HepG2 (cell line): ENCODE measurements at regions not wholly inside any gene's neighbourhood (a gene's known extent, or its start where the extent isn't known, plus 50 kb on each side); places are given as distances from the start of the nearest gene placed in this dataset.

Source experiments
- ATAC-seq: fragments of 200-7000 bp; cut with Tn5 transposase; 3 replicates; pipeline ENCODE4 v1.9.1; 2020; ENCODE audit warnings: mild to moderate bottlenecking, moderate library complexity
- BruUV-seq: library from RNA; stranded (reverse); fragments of 400-500 nt; replicated peaks from 2 replicates; lab custom pipeline; 2021; lab: Mats Ljungman, UMichigan
- CTCF ChIA-PET: fragments of 300-600 bp; formaldehyde crosslinking; extraction: SDS; loops from one replicate; lab custom pipeline; 2021; ENCODE audit warnings: low total read pairs, inconsistent platforms, low intra/inter-chr PET ratio; lab: Yijun Ruan, JAX
- POLR2A ChIA-PET: fragments of 350-600 bp; sonication (Branson Sonifier 250); formaldehyde crosslinking; loops from one replicate; lab custom pipeline; 2020; ENCODE audit warnings: antibody characterized with exemption, inconsistent platforms; lab: Yijun Ruan, JAX
- DNase-seq: peaks from one replicate; pipeline ENCODE4 v3.0.0-alpha.2; 2015; ENCODE audit warnings: low spot score
- FAIRE-seq: peaks from 3 replicates; lab custom pipeline; 2011; peaks lifted over from hg19 to GRCh38; lab: Jason Lieb, UNC
- H2AFZ ChIP-seq: one replicate; pipeline ENCODE4 v1.6.1; 2011; ENCODE audit warnings: low read length, inconsistent platforms
- H3K27ac ChIP-seq: fragments of 300-600 bp; 3 replicates; pipeline ENCODE4 v1.8.0; 2011; ENCODE audit warnings: mixed run types, mild to moderate bottlenecking, mixed read lengths, low read length, inconsistent platforms; ENCODE audit not compliant: insufficient read depth; ENCODE audit errors: extremely low read length
- H3K27me3 ChIP-seq, 2 experiments: fragments of 200-600 bp in 1 of 2; 2 replicates in 1 of 2; 3 replicates in 1 of 2; pipeline versions ENCODE4 v1.6.0 to v1.8.0; 2011; ENCODE audit warnings: low read length in 2 of 2, mild to moderate bottlenecking in 2 of 2, moderate library complexity in 2 of 2, inconsistent platforms in 1 of 2; ENCODE audit not compliant: insufficient read depth in 2 of 2, control insufficient read depth in 1 of 2
- H3K36me3 ChIP-seq, 2 experiments: fragments of 200-600 bp in 1 of 2; replicated peaks in 1 of 2; 2 replicates in 1 of 2; 3 replicates in 1 of 2; pipeline versions ENCODE4 v1.5.1 to v1.8.0; 2011; ENCODE audit warnings: low read length in 2 of 2, inconsistent platforms in 1 of 2; ENCODE audit not compliant: insufficient read depth in 2 of 2, control insufficient read depth in 1 of 2
- H3K4me1 ChIP-seq: 2 replicates; pipeline ENCODE4 v1.5.1; 2012; ENCODE audit warnings: low read length, inconsistent platforms; ENCODE audit not compliant: insufficient read depth
- H3K4me2 ChIP-seq: 2 replicates; pipeline ENCODE4 v1.6.0; 2011; ENCODE audit warnings: low read depth, low read length, inconsistent platforms
- H3K4me3 ChIP-seq, 3 experiments: fragments of 200-600 bp in 1 of 3; sonication (generic), shearing (Covaris generic) in 1 of 3; replicated peaks in 1 of 3; 2 replicates each; pipeline ENCODE4 v1.5.1; 2011 to 2016; ENCODE audit warnings: low read length in 3 of 3, inconsistent platforms in 2 of 3, low read depth in 2 of 3, mild to moderate bottlenecking in 2 of 3, control low read depth in 1 of 3, mixed read lengths in 1 of 3; ENCODE audit not compliant: insufficient read depth in 1 of 3
- H3K79me2 ChIP-seq: one replicate; pipeline ENCODE4 v1.6.1; 2011; ENCODE audit warnings: low read length, inconsistent platforms; ENCODE audit not compliant: insufficient read depth
- H3K9ac ChIP-seq: 2 replicates; pipeline ENCODE4 v1.6.0; 2011; ENCODE audit warnings: mild to moderate bottlenecking, low read depth, low read length, inconsistent platforms; ENCODE audit not compliant: insufficient read depth
- H3K9me3 ChIP-seq: 2 replicates; pipeline ENCODE4 v1.5.1; 2012; ENCODE audit warnings: mild to moderate bottlenecking, low read length
- H4K20me1 ChIP-seq: 2 replicates; pipeline ENCODE4 v1.6.0; 2011; ENCODE audit warnings: inconsistent platforms, mild to moderate bottlenecking, low read length, moderate library complexity; ENCODE audit not compliant: insufficient read depth
- CEBPB ChIP-seq: IDR thresholded peaks from 2 replicates; pipeline ENCODE4 v1.6.1; 2011; ENCODE audit warnings: low read depth, low read length, improper control_type of control experiment, borderline replicate concordance
- CHD4 ChIP-seq: fragments of 200-600 bp; sonication (generic); IDR thresholded peaks from 2 replicates; pipeline ENCODE4 v1.7.0; 2017; ENCODE audit warnings: mild to moderate bottlenecking, low read length, borderline replicate concordance
- DMTF1 ChIP-seq: sonication (generic); formaldehyde crosslinking; IDR thresholded peaks from 2 replicates; pipeline ENCODE4 v1.4.0; 2020; ENCODE audit warnings: mild to moderate bottlenecking, missing genetic modification reagents
- MBD4 ChIP-seq: IDR thresholded peaks from 2 replicates; pipeline ENCODE4 v1.6.1; 2012; ENCODE audit warnings: low read length, inconsistent platforms, borderline replicate concordance
- MYNN ChIP-seq: sonication (generic); formaldehyde crosslinking; IDR thresholded peaks from 2 replicates; pipeline ENCODE4 v1.4.0; 2020; ENCODE audit warnings: mild to moderate bottlenecking, low read depth, missing genetic modification reagents
- NKX3-1 ChIP-seq: sonication (generic); formaldehyde crosslinking; IDR thresholded peaks from 2 replicates; pipeline ENCODE4 v1.5.0; 2020; ENCODE audit warnings: missing genetic modification reagents
- PHF20 ChIP-seq: sonication (generic); formaldehyde crosslinking; IDR thresholded peaks from 2 replicates; pipeline ENCODE4 v1.5.0; 2020; ENCODE audit warnings: mild to moderate bottlenecking, missing genetic modification reagents
- RBAK ChIP-seq: sonication (generic); formaldehyde crosslinking; IDR thresholded peaks from 2 replicates; pipeline ENCODE4 v1.5.1; 2020; ENCODE audit warnings: mild to moderate bottlenecking, missing genetic modification reagents
- SMARCC2 ChIP-seq: fragments of 450-650 bp; IDR thresholded peaks from 2 replicates; pipeline ENCODE4 v1.6.1; 2017; ENCODE audit warnings: antibody characterized with exemption, mild to moderate bottlenecking
- ZNF770 ChIP-seq: sonication (generic); formaldehyde crosslinking; IDR thresholded peaks from 2 replicates; pipeline ENCODE4 v1.5.0; 2020; ENCODE audit warnings: mild to moderate bottlenecking, missing genetic modification reagents
- WGBS: methylation state at CpG from one replicate; pipeline ENCODE4 v1.1.6; 2017; ENCODE audit warnings: low lambda C conversion rate; 5-methylcytosine and 5-hydroxymethylcytosine counted together
- in situ Hi-C: cut with HindIII; loops from 2 replicates; pipeline ENCODE4 v1.10.0; 2017; ENCODE audit warnings: low pct_unique_long_range_greater_than_20kb; ENCODE audit not compliant: extremely low pct_ligation_motif_present
- intact Hi-C: fragments of 100-400 bp; cut with micrococcal nuclease; formaldehyde crosslinking; loops from one replicate; pipeline ENCODE4 v1.10.0; 2022; ENCODE audit not compliant: unreplicated experiment
- TF ChIP-seq, protein P1 (sequence below): sonication (generic); formaldehyde crosslinking; IDR thresholded peaks from 2 replicates; pipeline ENCODE4 v1.4.0; 2020; ENCODE audit warnings: missing genetic modification reagents
- TF ChIP-seq, protein P2 (sequence below): sonication (generic); formaldehyde crosslinking; IDR thresholded peaks from 2 replicates; pipeline ENCODE4 v1.5.0; 2020; ENCODE audit warnings: missing genetic modification reagents

DNA sequence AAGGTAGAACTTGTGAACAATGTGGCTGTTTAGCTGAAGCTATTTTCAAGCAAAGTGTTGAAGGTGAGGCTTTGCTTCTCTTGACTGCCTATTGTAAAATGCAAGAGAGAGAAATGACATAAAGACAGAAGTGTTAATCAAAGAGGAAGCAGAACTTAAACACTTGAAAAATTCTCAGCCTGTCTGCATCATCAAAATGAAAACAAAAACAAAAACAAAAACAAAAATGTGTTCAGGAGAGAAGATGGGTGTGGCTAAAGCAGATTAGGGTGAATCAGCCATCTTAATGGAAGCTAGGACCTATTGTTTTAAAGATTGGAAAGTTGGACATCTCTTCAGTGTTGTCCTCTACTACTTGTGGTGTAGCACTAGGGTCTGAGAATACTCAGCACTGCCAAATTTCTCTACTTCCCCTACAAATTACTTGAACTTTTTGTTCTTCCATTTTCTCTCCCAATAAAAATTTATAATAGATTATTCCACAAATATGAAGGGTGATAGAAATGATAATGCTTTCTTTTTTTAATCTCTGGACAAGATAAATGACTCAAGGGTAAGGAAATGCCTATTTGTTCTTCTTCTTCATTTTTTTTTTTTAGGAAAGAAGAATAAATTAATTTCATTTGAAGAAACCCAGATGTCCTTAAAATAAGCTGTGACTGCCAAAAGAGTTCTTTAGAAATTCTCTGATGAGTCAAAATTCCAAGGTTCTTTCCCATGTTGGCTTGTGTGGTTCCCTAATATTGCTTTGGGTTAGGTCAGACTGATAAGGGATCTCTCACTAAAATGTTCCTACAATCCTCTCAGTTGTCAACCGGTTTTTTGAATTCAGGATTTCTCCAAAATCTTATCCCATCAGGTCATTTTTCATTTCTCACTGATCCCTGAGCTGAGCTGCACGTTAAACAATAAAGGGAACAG, 571.2 kb upstream of the ZEB2 start:
- Histone ChIP-seq H3K36me3 (no peaks in the 10 kb centered on the region), H3K9me3 (no peaks in the 10 kb centered on the region), H3K4me3 (no peak overlapping the region), H3K27ac (no peak overlapping the region), H3K4me2 (no peak overlapping the region), H3K4me1 (no peaks in the 10 kb centered on the region), H3K9ac (no peak overlapping the region), H3K27me3 (no peaks in the 10 kb centered on the region), H2AFZ (no peak overlapping the region), H3K79me2 (no peaks in the 10 kb centered on the region), H4K20me1 (no peaks in the 10 kb centered on the region)
- no peak for DNase-seq
- ChIA-PET POLR2A (no interaction called here), CTCF (no interaction called here)
- intact Hi-C loops, result no loop called here
- no TSS peak for BruUV-seq
- no peak for FAIRE-seq
- in situ Hi-C loops, result no loop called here
- TF ChIP-seq SMARCC2, result no peak
- TF ChIP-seq CHD4, result no peak
- no peak for TF ChIP-seq CEBPB
- no peak for TF ChIP-seq MYNN (CRISPR knock-in tag)
- TF ChIP-seq DMTF1 (CRISPR knock-in tag), result no peak
- TF ChIP-seq, protein P1, sequence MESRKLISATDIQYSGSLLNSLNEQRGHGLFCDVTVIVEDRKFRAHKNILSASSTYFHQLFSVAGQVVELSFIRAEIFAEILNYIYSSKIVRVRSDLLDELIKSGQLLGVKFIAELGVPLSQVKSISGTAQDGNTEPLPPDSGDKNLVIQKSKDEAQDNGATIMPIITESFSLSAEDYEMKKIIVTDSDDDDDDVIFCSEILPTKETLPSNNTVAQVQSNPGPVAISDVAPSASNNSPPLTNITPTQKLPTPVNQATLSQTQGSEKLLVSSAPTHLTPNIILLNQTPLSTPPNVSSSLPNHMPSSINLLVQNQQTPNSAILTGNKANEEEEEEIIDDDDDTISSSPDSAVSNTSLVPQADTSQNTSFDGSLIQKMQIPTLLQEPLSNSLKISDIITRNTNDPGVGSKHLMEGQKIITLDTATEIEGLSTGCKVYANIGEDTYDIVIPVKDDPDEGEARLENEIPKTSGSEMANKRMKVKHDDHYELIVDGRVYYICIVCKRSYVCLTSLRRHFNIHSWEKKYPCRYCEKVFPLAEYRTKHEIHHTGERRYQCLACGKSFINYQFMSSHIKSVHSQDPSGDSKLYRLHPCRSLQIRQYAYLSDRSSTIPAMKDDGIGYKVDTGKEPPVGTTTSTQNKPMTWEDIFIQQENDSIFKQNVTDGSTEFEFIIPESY (CRISPR knock-in tag), result no peak
- TF ChIP-seq ZNF770 (CRISPR knock-in tag), result no peak
- TF ChIP-seq, protein P2, sequence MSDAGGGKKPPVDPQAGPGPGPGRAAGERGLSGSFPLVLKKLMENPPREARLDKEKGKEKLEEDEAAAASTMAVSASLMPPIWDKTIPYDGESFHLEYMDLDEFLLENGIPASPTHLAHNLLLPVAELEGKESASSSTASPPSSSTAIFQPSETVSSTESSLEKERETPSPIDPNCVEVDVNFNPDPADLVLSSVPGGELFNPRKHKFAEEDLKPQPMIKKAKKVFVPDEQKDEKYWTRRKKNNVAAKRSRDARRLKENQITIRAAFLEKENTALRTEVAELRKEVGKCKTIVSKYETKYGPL, result no peak
- TF ChIP-seq MBD4, result no peak
- TF ChIP-seq NKX3-1 (CRISPR knock-in tag), result no peak
- no peak for TF ChIP-seq RBAK (CRISPR knock-in tag)
- TF ChIP-seq PHF20 (CRISPR knock-in tag), result no peak
- no peak for ATAC-seq
- 0% methylated on average over 2 of the region's 2 CpGs for WGBS
